H1 (cell line): ENCODE measurements at regions not wholly inside any gene's neighbourhood (a gene's known extent, or its start where the extent isn't known, plus 50 kb on each side); places are given as distances from the start of the nearest gene placed in this dataset.

ENCODE experiments used
- CTCF ChIA-PET: fragments of 300-600 bp; sonication (Branson Sonifier 250); formaldehyde crosslinking; loops from one replicate; lab custom pipeline; 2021; ENCODE audit not compliant: partially characterized antibody; lab: Charles Lee
- POLR2A ChIA-PET: fragments of 300-600 bp; sonication (Branson Sonifier 250); formaldehyde crosslinking; loops from one replicate; lab custom pipeline; 2021; ENCODE audit warnings: inconsistent platforms; ENCODE audit not compliant: partially characterized antibody; lab: Charles Lee
- DNase-seq, 2 experiments: peaks; one replicate each; pipeline versions ENCODE4 v3.0.0 to v3.0.0-alpha.2; 2010 to 2022; ENCODE audit warnings: low spot score in 2 of 2, low read depth in 1 of 2, mixed read lengths in 1 of 2
- FAIRE-seq: peaks from 2 replicates; lab custom pipeline; 2011; peaks lifted over from hg19 to GRCh38; lab: Jason Lieb, UNC
- H2AFZ ChIP-seq: 2 replicates; pipeline ENCODE4 v1.8.1; 2012; ENCODE audit warnings: low read length, inconsistent platforms
- H2AK5ac ChIP-seq: 2 replicates; pipeline ENCODE4 v1.6.1; 2013; ENCODE audit warnings: low read depth, low read length
- H2BK120ac ChIP-seq: replicated peaks from 2 replicates; pipeline ENCODE3; 2013; ENCODE audit warnings: low read depth, low read length, inconsistent platforms
- H2BK12ac ChIP-seq: 2 replicates; pipeline ENCODE4 v1.6.1; 2013; ENCODE audit warnings: low read depth, low read length
- H2BK15ac ChIP-seq: 2 replicates; pipeline ENCODE4 v1.6.1; 2013; ENCODE audit warnings: low read length
- H2BK20ac ChIP-seq: 2 replicates; pipeline ENCODE4 v1.6.1; 2013; ENCODE audit warnings: low read length
- H2BK5ac ChIP-seq: 2 replicates; pipeline ENCODE4 v1.6.1; 2013; ENCODE audit warnings: low read depth, low read length
- H3K14ac ChIP-seq: 2 replicates; pipeline ENCODE4 v1.6.1; 2013; ENCODE audit warnings: inconsistent platforms; ENCODE audit not compliant: insufficient read length
- H3K18ac ChIP-seq: 2 replicates; pipeline ENCODE4 v1.6.1; 2013; ENCODE audit warnings: low read length; ENCODE audit errors: extremely low read depth
- H3K23ac ChIP-seq: 2 replicates; pipeline ENCODE4 v1.6.1; 2013; ENCODE audit warnings: inconsistent platforms; ENCODE audit not compliant: insufficient read length
- H3K23me2 ChIP-seq: 2 replicates; pipeline ENCODE4 v1.6.1; 2013; ENCODE audit warnings: low read depth, low read length
- H3K27ac ChIP-seq: 2 replicates; pipeline ENCODE4 v1.6.1; 2011; ENCODE audit warnings: low read depth, low read length, inconsistent platforms
- H3K27me3 ChIP-seq, 4 experiments: replicated peaks in 1 of 4; 1 replicate in 1 of 4; 2 replicates in 3 of 4; pipeline versions ENCODE4 v1.6.1 to v1.8.1; 2011 to 2013; ENCODE audit warnings: low read length in 3 of 4, mild to moderate bottlenecking in 3 of 4, inconsistent platforms in 2 of 4, mixed read lengths in 2 of 4, moderate library complexity in 1 of 4; ENCODE audit not compliant: control insufficient read depth in 3 of 4, insufficient read depth in 3 of 4; ENCODE audit errors: extremely low read depth in 1 of 4
- H3K36me3 ChIP-seq, 4 experiments: 2 replicates each; pipeline versions ENCODE4 v1.6.1 to v1.8.1; 2011 to 2013; ENCODE audit warnings: mild to moderate bottlenecking in 4 of 4, low read length in 3 of 4, moderate library complexity in 2 of 4, control low read depth in 1 of 4, inconsistent platforms in 1 of 4; ENCODE audit not compliant: insufficient read depth in 4 of 4, control insufficient read depth in 2 of 4
- H3K4ac ChIP-seq: replicated peaks from 2 replicates; pipeline ENCODE3; 2013; ENCODE audit warnings: low read length, low read depth, mixed read lengths, inconsistent platforms; ENCODE audit not compliant: insufficient read length
- H3K4me1 ChIP-seq, 4 experiments: replicated peaks in 1 of 4; 1 replicate in 1 of 4; 2 replicates in 3 of 4; pipeline versions ENCODE4 v1.6.1 to v1.8.1; 2011 to 2013; ENCODE audit warnings: low read length in 3 of 4, inconsistent platforms in 2 of 4, mixed read lengths in 1 of 4; ENCODE audit not compliant: insufficient read depth in 4 of 4, control insufficient read depth in 3 of 4
- H3K4me2 ChIP-seq, 2 experiments: 2 replicates each; pipeline versions ENCODE4 v1.6.1 to v1.8.1; 2011 to 2013; ENCODE audit warnings: low read depth in 2 of 2, low read length in 2 of 2, control low read depth in 1 of 2, inconsistent platforms in 1 of 2, mild to moderate bottlenecking in 1 of 2; ENCODE audit not compliant: insufficient read depth in 1 of 2
- H3K4me3 ChIP-seq, 4 experiments: fragments of 200-600, 300-600 bp in 1 of 4; sonication (generic), shearing (Covaris generic), sonication (Bioruptor Twin) in 1 of 4; 2 replicates each; pipeline versions ENCODE4 v1.5.1 to v1.8.1; 2011 to 2016; ENCODE audit warnings: low read length in 4 of 4, low read depth in 3 of 4, control low read depth in 2 of 4, inconsistent platforms in 2 of 4, mild to moderate bottlenecking in 2 of 4, mixed read lengths in 1 of 4, moderate library complexity in 1 of 4; ENCODE audit not compliant: insufficient read depth in 2 of 4; ENCODE audit errors: extremely low read depth in 1 of 4
- H3K56ac ChIP-seq: replicated peaks from 2 replicates; pipeline ENCODE3; 2013; ENCODE audit warnings: low read depth, mild to moderate bottlenecking, mixed read lengths, low read length, inconsistent platforms; ENCODE audit not compliant: insufficient read length
- H3K79me1 ChIP-seq: 2 replicates; pipeline ENCODE4 v1.6.1; 2013; ENCODE audit warnings: low read depth, low read length, control low read depth
- H3K79me2 ChIP-seq, 2 experiments: 2 replicates each; pipeline versions ENCODE4 v1.6.1 to v1.8.1; 2012 to 2013; ENCODE audit warnings: low read length in 2 of 2, mild to moderate bottlenecking in 2 of 2, inconsistent platforms in 1 of 2; ENCODE audit not compliant: insufficient read depth in 2 of 2, control insufficient read depth in 1 of 2
- H3K9ac ChIP-seq, 4 experiments: replicated peaks in 1 of 4; 1 replicate in 1 of 4; 2 replicates in 3 of 4; pipeline versions ENCODE4 v1.6.1 to v1.8.1; 2011 to 2013; ENCODE audit warnings: low read depth in 3 of 4, low read length in 3 of 4, control low read depth in 2 of 4, mild to moderate bottlenecking in 2 of 4, moderate library complexity in 2 of 4, inconsistent platforms in 1 of 4; ENCODE audit errors: extremely low read depth in 1 of 4
- H3K9me3 ChIP-seq, 2 experiments: 2 replicates each; pipeline versions ENCODE4 v1.6.1 to v1.8.1; 2012 to 2013; ENCODE audit warnings: mild to moderate bottlenecking in 2 of 2, moderate library complexity in 2 of 2, control low read depth in 1 of 2, inconsistent platforms in 1 of 2, low read depth in 1 of 2, low read length in 1 of 2, mixed read lengths in 1 of 2; ENCODE audit not compliant: insufficient read depth in 2 of 2
- H4K20me1 ChIP-seq, 2 experiments: replicated peaks in 1 of 2; 2 replicates each; pipeline versions ENCODE3 to v1.8.1; 2011 to 2013; ENCODE audit warnings: inconsistent platforms in 2 of 2, low read length in 2 of 2, mild to moderate bottlenecking in 1 of 2; ENCODE audit not compliant: insufficient read depth in 2 of 2, control insufficient read depth in 1 of 2
- H4K5ac ChIP-seq: 2 replicates; pipeline ENCODE4 v1.6.1; 2013; ENCODE audit warnings: low read length, low read depth, mixed read lengths, inconsistent platforms; ENCODE audit not compliant: insufficient read length
- H4K8ac ChIP-seq: 2 replicates; pipeline ENCODE4 v1.8.0; 2013; ENCODE audit warnings: mild to moderate bottlenecking, moderate library complexity, low read length, inconsistent platforms; ENCODE audit not compliant: insufficient read depth; ENCODE audit errors: extremely low read depth
- H4K91ac ChIP-seq: replicated peaks from 2 replicates; pipeline ENCODE3; 2013; ENCODE audit warnings: low read length, mixed read lengths, inconsistent platforms; ENCODE audit not compliant: insufficient read length
- ASH2L ChIP-seq: fragments of 200-600, 300-600 bp; sonication (generic); IDR thresholded peaks from one replicate; pipeline ENCODE4 v1.7.1; 2017; ENCODE audit warnings: low read length
- CHD2 ChIP-seq: IDR thresholded peaks from 2 replicates; pipeline ENCODE4 v1.6.1; 2012; ENCODE audit warnings: low read length, improper control_type of control experiment
- POLR2A ChIP-seq, 2 experiments: IDR thresholded peaks; 1 replicate in 1 of 2; 2 replicates in 1 of 2; pipeline ENCODE4 v1.6.1; 2011; ENCODE audit warnings: low read depth in 2 of 2, low read length in 2 of 2, mild to moderate bottlenecking in 2 of 2; ENCODE audit errors: control extremely low read depth in 1 of 2
- TBP ChIP-seq: IDR thresholded peaks from 2 replicates; pipeline ENCODE4 v1.6.1; 2011; ENCODE audit warnings: low read depth, low read length, improper control_type of control experiment
- WGBS, 2 experiments: shearing (Covaris generic) in 1 of 2; methylation state at CpG; one replicate each; pipeline versions ENCODE4 v1.1.6 to v1.1.7; 2013 to 2015; ENCODE audit warnings: low lambda C conversion rate in 2 of 2, mixed read lengths in 2 of 2, inconsistent platforms in 1 of 2, low coverage in 1 of 2, missing lambda C conversion rate in 1 of 2; ENCODE audit not compliant: insufficient replicate concordance in 2 of 2, insufficient coverage in 1 of 2, insufficient read length in 1 of 2; ENCODE audit errors: extremely low coverage in 1 of 2, missing lambda C conversion rate in 1 of 2; 5-methylcytosine and 5-hydroxymethylcytosine counted together

DNA sequence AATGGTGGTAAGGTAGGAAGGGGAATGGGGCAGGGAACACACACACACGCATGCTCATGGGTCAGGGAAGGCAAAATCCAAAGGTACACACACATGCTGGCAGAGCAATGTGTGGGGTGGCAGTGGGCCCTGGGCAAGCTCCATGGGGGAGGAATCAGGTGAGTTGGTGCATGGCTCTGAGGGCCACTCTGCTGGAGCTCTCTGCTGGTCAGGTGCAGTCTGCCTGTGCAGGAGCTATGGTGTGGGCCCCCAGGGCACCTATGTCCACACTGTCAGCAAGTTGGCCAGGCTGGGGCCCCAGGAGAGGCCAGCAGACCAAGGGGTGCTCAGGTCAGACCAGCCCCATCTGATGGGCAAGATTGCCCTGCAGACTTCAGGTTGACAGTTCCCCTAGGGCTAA lies 90.1 kb upstream of the GAP43 start:
- POLR2A ChIA-PET = no interaction called here
- FAIRE-seq (no peak), DNase-seq (no peak)
- Histone ChIP-seq H2BK120ac (no peak overlapping the region), H3K14ac (no peak overlapping the region), H3K79me1 (no peaks in the 10 kb centered on the region), H4K20me1 (no peaks in the 10 kb centered on the region), H2AK5ac (peak overlapping the region; percentile 65; the same call in 1 of the 2 replicates), H2BK5ac (no peak overlapping the region), H3K18ac (no peak overlapping the region), H3K4me3 (no peak overlapping the region), H4K91ac (no peak overlapping the region), H2BK12ac (no peak overlapping the region; the same call in 1 of the 2 replicates), H2BK20ac (no peak overlapping the region), H4K8ac (no peak overlapping the region), H2AFZ (no peak overlapping the region), H3K9ac (peak overlapping the region in 1 of 4 experiments; percentile 22; a peak in 2 of 7 replicates), H3K4me2 (no peak overlapping the region), H3K56ac (no peak overlapping the region), H3K23me2 (no peaks in the 10 kb centered on the region), H3K4me1 (no peaks in the 10 kb centered on the region), H4K5ac (no peak overlapping the region), H3K23ac (no peak overlapping the region), H3K9me3 (no peaks in the 10 kb centered on the region), H3K27me3 (no peaks in the 10 kb centered on the region), H3K79me2 (no peaks in the 10 kb centered on the region), H3K27ac (no peak overlapping the region), H2BK15ac (no peak overlapping the region), H3K4ac (no peak overlapping the region), H3K36me3 (no peaks in the 10 kb centered on the region)
- CTCF ChIA-PET = interaction anchor here (1.5 kb wide), 1 partner anchor 9 kb away, joined by 5 read pairs; no protein-coding TSS in a partner anchor
- WGBS, 2 experiments = 63% methylated on average over 1 of the region's 1 CpG; no CpG with 5 or more reads in 1 of the 2 experiments
- TF ChIP-seq ASH2L (no peak), TBP (no peak), CHD2 (no peak), POLR2A (IDR thresholded peaks at IDR 0.05; ENCODE audit: control extremely low read depth in 1 of 2, low read depth in 2 of 2, low read length in 2 of 2) (no peak)
